HEK293 (cell line): ENCODE measurements at regions not wholly inside any gene's neighbourhood (a gene's known extent, or its start where the extent isn't known, plus 50 kb on each side); places are given as distances from the start of the nearest gene placed in this dataset.

Source experiments
- CTCF ChIA-PET: fragments of 350-600 bp; formaldehyde crosslinking; extraction: SDS; loops from one replicate; lab custom pipeline; 2021; ENCODE audit warnings: antibody characterized with exemption; lab: Yijun Ruan, JAX
- POLR2A ChIA-PET: fragments of 300-600 bp; formaldehyde crosslinking; extraction: SDS; loops from one replicate; lab custom pipeline; 2020; ENCODE audit warnings: antibody characterized with exemption, inconsistent platforms; lab: Yijun Ruan, JAX
- H3K27ac ChIP-seq: fragments of 200-500 bp; sonication (Bioruptor generic); 2 replicates; pipeline ENCODE4 v1.5.1; 2014; ENCODE audit warnings: low read depth, low read length, control low read depth, inconsistent platforms; ENCODE audit errors: extremely low read depth
- H3K36me3 ChIP-seq, 2 experiments: fragments of 200-500 bp in 1 of 2; sonication (Bioruptor generic) in 1 of 2; 1 replicate in 1 of 2; 2 replicates in 1 of 2; pipeline ENCODE4 v1.5.1; 2014 to 2017; ENCODE audit warnings: inconsistent platforms in 2 of 2, low read length in 2 of 2; ENCODE audit not compliant: control insufficient read depth in 2 of 2, insufficient read depth in 1 of 2
- H3K4me1 ChIP-seq: fragments of 200-500 bp; sonication (Bioruptor generic); 2 replicates; pipeline ENCODE4 v1.5.1; 2014; ENCODE audit warnings: mild to moderate bottlenecking, low read length, inconsistent platforms; ENCODE audit not compliant: control insufficient read depth, insufficient read depth
- H3K4me3 ChIP-seq: 2 replicates; pipeline ENCODE4 v1.5.1; 2011; ENCODE audit warnings: low read depth, mild to moderate bottlenecking, control low read depth, low read length, moderate library complexity
- H3K9me3 ChIP-seq: fragments of 200-500 bp; sonication (Bioruptor generic); 2 replicates; pipeline ENCODE4 v1.5.1; 2014; ENCODE audit warnings: low read depth, low read length, inconsistent platforms; ENCODE audit not compliant: control insufficient read depth, insufficient read depth
- GLI2 ChIP-seq: fragments of 450-650 bp; formaldehyde crosslinking; IDR thresholded peaks from 2 replicates; pipeline ENCODE4; 2017; ENCODE audit warnings: missing biosample characterization, missing genetic modification characterization, low read depth, borderline replicate concordance
- GLI4 ChIP-seq: fragments of 450-650 bp; formaldehyde crosslinking; IDR thresholded peaks from 2 replicates; pipeline ENCODE4 v1.5.1; 2016; ENCODE audit warnings: missing biosample characterization, missing genetic modification characterization
- GLIS1 ChIP-seq: fragments of 450-650 bp; formaldehyde crosslinking; IDR thresholded peaks from 2 replicates; pipeline ENCODE4 v1.5.1; 2016; ENCODE audit warnings: missing biosample characterization, missing genetic modification characterization
- MYNN ChIP-seq: fragments of 450-650 bp; formaldehyde crosslinking; IDR thresholded peaks from 2 replicates; pipeline ENCODE4 v1.5.1; 2016; ENCODE audit warnings: missing biosample characterization, missing genetic modification characterization, borderline replicate concordance
- RBAK ChIP-seq: fragments of 450-650 bp; formaldehyde crosslinking; IDR thresholded peaks from 2 replicates; pipeline ENCODE4 v1.5.1; 2016; ENCODE audit warnings: missing biosample characterization, missing genetic modification characterization
- ZIC2 ChIP-seq: fragments of 450-650 bp; formaldehyde crosslinking; IDR thresholded peaks from 2 replicates; pipeline ENCODE4 v1.5.1; 2016; ENCODE audit warnings: missing biosample characterization, missing genetic modification characterization
- ZNF155 ChIP-seq: fragments of 450-650 bp; formaldehyde crosslinking; IDR thresholded peaks from 2 replicates; pipeline ENCODE4 v1.5.1; 2016; ENCODE audit warnings: missing biosample characterization, missing genetic modification characterization
- ZNF19 ChIP-seq: fragments of 450-650 bp; formaldehyde crosslinking; IDR thresholded peaks from 2 replicates; pipeline ENCODE4; 2016; ENCODE audit warnings: missing biosample characterization, missing genetic modification characterization, low read depth
- ZNF211 ChIP-seq: fragments of 450-650 bp; formaldehyde crosslinking; IDR thresholded peaks from 2 replicates; pipeline ENCODE4 v1.5.1; 2016; ENCODE audit warnings: low read depth, missing biosample characterization, missing genetic modification characterization
- ZNF23 ChIP-seq: fragments of 450-650 bp; formaldehyde crosslinking; IDR thresholded peaks from 2 replicates; pipeline ENCODE4 v1.5.1; 2016; ENCODE audit warnings: missing biosample characterization, missing genetic modification characterization, borderline replicate concordance
- ZNF311 ChIP-seq: fragments of 450-650 bp; formaldehyde crosslinking; IDR thresholded peaks from 2 replicates; pipeline ENCODE4 v1.5.1; 2017; ENCODE audit warnings: missing biosample characterization, missing genetic modification characterization, borderline replicate concordance
- ZNF324 ChIP-seq: fragments of 450-650 bp; formaldehyde crosslinking; IDR thresholded peaks from 2 replicates; pipeline ENCODE4 v1.5.1; 2016; ENCODE audit warnings: missing biosample characterization, missing genetic modification characterization
- ZNF37A ChIP-seq: fragments of 450-650 bp; IDR thresholded peaks from 2 replicates; pipeline ENCODE4 v1.5.1; 2018; ENCODE audit warnings: missing biosample characterization, missing genetic modification characterization
- ZNF423 ChIP-seq: fragments of 450-650 bp; formaldehyde crosslinking; IDR thresholded peaks from 2 replicates; pipeline ENCODE4 v1.5.1; 2016; ENCODE audit warnings: missing biosample characterization, missing genetic modification characterization
- ZNF555 ChIP-seq: fragments of 450-650 bp; formaldehyde crosslinking; conservative IDR thresholded peaks from 2 replicates; pipeline ENCODE4 v1.5.1; 2017; ENCODE audit warnings: missing biosample characterization, mild to moderate bottlenecking, missing genetic modification characterization, inconsistent platforms
- ZNF561 ChIP-seq: fragments of 450-650 bp; IDR thresholded peaks from 2 replicates; pipeline ENCODE4 v1.5.1; 2018; ENCODE audit warnings: missing biosample characterization, missing genetic modification characterization, borderline replicate concordance
- ZNF610 ChIP-seq: fragments of 450-650 bp; formaldehyde crosslinking; IDR thresholded peaks from 2 replicates; pipeline ENCODE4 v1.5.1; 2016; ENCODE audit warnings: missing biosample characterization, missing genetic modification characterization, borderline replicate concordance
- ZNF660 ChIP-seq: fragments of 450-650 bp; IDR thresholded peaks from 2 replicates; pipeline ENCODE4 v1.5.1; 2018; ENCODE audit warnings: missing biosample characterization, mild to moderate bottlenecking, missing genetic modification characterization
- ZNF830 ChIP-seq: fragments of 450-650 bp; IDR thresholded peaks from 2 replicates; pipeline ENCODE4 v1.5.0; 2018; ENCODE audit warnings: missing biosample characterization, missing genetic modification characterization, low read depth, mild to moderate bottlenecking, moderate library complexity
- ZNF843 ChIP-seq: fragments of 450-650 bp; formaldehyde crosslinking; IDR thresholded peaks from 2 replicates; pipeline ENCODE4 v1.5.1; 2016; ENCODE audit warnings: missing biosample characterization, missing genetic modification characterization
- ZSCAN30 ChIP-seq: fragments of 450-650 bp; IDR thresholded peaks from 2 replicates; pipeline ENCODE4 v1.5.1; 2018; ENCODE audit warnings: missing biosample characterization, mild to moderate bottlenecking, missing genetic modification characterization, moderate library complexity
- TF ChIP-seq, protein P1 (sequence below): fragments of 450-650 bp; formaldehyde crosslinking; IDR thresholded peaks from 2 replicates; pipeline ENCODE4; 2016; ENCODE audit warnings: missing biosample characterization, missing genetic modification characterization
- TF ChIP-seq, protein P2 (sequence below): fragments of 450-650 bp; formaldehyde crosslinking; IDR thresholded peaks from 2 replicates; pipeline ENCODE4 v1.5.1; 2016; ENCODE audit warnings: missing biosample characterization, missing genetic modification characterization
- TF ChIP-seq, protein P3 (sequence below): fragments of 450-650 bp; formaldehyde crosslinking; IDR thresholded peaks from 2 replicates; pipeline ENCODE4 v1.5.1; 2016; ENCODE audit warnings: missing biosample characterization, missing genetic modification characterization
- TF ChIP-seq, protein P4 (sequence below): fragments of 450-650 bp; formaldehyde crosslinking; IDR thresholded peaks from 2 replicates; pipeline ENCODE4 v1.5.1; 2016; ENCODE audit warnings: missing biosample characterization, missing genetic modification characterization

DNA sequence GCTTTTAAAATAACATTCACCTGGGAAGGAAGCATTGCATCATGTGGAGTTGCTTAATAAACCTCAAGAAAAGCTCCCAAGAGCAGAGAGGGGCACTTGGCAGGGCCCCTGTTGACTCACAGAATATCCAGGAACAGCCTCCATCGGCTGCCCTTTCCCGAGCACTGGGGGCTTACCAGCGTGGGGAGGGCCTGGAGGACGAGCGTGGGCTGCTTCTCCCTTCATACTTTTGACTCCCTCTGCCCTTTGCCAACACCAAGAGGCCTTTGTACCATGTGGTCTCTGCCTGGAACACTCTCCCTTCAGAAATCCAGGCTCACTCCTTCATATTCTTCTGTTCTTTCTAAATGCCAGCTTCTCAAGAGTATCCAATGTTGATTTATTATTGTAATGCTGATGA is 492.1 kb upstream of the TMEM132C start (continued):
- TF ChIP-seq ZNF311 (tag by site-specific recombination) (no peak), RBAK (tag by site-specific recombination) (no peak), MYNN (tag by site-specific recombination) (no peak), ZNF561 (tag by site-specific recombination) (no peak), ZNF660 (tag by site-specific recombination) (no peak)
- TF ChIP-seq, protein P1, sequence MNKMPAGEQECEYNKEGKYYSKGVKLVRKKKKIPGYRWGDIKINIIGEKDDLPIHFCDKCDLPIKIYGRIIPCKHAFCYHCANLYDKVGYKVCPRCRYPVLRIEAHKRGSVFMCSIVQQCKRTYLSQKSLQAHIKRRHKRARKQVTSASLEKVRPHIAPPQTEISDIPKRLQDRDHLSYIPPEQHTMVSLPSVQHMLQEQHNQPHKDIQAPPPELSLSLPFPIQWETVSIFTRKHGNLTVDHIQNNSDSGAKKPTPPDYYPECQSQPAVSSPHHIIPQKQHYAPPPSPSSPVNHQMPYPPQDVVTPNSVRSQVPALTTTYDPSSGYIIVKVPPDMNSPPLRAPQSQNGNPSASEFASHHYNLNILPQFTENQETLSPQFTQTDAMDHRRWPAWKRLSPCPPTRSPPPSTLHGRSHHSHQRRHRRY, result no peak
- TF ChIP-seq, protein P2, sequence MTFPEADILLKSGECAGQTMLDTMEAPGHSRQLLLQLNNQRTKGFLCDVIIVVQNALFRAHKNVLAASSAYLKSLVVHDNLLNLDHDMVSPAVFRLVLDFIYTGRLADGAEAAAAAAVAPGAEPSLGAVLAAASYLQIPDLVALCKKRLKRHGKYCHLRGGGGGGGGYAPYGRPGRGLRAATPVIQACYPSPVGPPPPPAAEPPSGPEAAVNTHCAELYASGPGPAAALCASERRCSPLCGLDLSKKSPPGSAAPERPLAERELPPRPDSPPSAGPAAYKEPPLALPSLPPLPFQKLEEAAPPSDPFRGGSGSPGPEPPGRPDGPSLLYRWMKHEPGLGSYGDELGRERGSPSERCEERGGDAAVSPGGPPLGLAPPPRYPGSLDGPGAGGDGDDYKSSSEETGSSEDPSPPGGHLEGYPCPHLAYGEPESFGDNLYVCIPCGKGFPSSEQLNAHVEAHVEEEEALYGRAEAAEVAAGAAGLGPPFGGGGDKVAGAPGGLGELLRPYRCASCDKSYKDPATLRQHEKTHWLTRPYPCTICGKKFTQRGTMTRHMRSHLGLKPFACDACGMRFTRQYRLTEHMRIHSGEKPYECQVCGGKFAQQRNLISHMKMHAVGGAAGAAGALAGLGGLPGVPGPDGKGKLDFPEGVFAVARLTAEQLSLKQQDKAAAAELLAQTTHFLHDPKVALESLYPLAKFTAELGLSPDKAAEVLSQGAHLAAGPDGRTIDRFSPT (tag by site-specific recombination), result no peak

DNA sequence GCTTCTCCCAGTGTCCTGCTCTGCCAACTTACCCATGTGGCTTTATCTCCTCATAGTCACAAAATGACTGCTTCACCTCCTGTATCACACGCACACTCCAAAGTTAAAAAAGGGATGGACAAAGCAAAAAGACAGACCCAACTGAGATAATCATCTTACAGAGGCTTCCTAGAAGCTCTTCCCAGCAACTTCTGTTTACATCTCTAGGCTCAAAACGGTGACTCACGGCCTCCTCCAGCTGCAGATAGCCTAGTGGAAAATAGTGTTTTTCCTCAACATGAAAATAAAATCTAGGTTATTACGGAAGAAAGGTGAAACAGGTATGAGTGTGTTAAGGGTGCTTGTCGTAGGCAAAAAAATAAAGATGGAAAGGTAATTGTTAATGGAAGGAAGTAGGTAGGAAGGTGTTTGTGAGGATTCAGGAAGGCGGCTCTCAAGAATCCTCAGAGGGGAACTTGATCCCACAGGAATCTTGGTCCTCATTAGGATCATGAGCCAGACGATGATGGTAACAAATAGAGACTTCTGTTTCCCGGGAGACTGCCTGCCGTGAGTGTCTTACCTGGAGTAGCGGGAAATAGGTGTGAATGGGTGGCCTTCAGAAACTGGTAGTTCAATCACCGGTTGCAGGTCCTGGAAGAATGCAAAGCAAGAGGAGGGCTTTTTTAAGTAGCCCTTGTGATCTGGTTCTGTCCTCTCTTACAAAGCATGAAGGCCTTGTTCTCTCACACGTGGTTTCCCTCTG is 487.5 kb upstream of the TMEM132C start:
- H3K9me3 ChIP-seq, result no peaks in the 10 kb centered on the region
- POLR2A ChIA-PET, result no interaction called here
- no peak overlapping the region for H3K4me3 ChIP-seq
- TF ChIP-seq ZNF555 (tag by site-specific recombination), result no peak
- TF ChIP-seq ZNF610 (tag by site-specific recombination), result no peak
- TF ChIP-seq ZIC2 (tag by site-specific recombination), result no peak
- TF ChIP-seq, protein P3, sequence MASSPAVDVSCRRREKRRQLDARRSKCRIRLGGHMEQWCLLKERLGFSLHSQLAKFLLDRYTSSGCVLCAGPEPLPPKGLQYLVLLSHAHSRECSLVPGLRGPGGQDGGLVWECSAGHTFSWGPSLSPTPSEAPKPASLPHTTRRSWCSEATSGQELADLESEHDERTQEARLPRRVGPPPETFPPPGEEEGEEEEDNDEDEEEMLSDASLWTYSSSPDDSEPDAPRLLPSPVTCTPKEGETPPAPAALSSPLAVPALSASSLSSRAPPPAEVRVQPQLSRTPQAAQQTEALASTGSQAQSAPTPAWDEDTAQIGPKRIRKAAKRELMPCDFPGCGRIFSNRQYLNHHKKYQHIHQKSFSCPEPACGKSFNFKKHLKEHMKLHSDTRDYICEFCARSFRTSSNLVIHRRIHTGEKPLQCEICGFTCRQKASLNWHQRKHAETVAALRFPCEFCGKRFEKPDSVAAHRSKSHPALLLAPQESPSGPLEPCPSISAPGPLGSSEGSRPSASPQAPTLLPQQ (tag by site-specific recombination), result no peak
- TF ChIP-seq ZNF19 (tag by site-specific recombination), result no peak
- CTCF ChIA-PET, result interaction anchor here (0.7 kb wide), 2 partner anchors 26 to 593 kb away, joined by 3 to 4 read pairs; no protein-coding TSS in a partner anchor
- no peak overlapping the region for H3K27ac ChIP-seq
- H3K36me3 ChIP-seq, result no peaks in the 10 kb centered on the region
- H3K4me1 ChIP-seq, result no peaks in the 10 kb centered on the region

DNA sequence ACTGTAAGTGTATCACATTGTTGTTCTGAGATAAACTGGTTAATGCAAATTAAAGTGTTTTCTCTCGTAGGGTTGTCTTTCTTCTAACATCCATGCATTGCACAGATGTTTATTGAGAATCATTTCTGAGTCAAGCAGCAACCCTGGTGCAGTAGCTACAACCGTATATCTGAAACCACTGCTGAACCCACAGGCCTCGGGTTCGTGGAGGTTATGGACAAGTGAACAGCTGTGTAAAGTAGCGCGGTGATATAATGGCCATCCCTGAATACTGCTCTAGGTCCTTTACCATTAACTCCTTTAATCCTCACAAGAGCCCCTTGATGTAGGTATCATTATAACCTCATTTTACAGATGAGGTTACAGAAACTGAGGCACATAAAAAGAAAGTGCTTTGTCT is 486.1 kb upstream of the TMEM132C start:
- POLR2A ChIA-PET, result no interaction called here
- no peak overlapping the region for H3K27ac ChIP-seq
- no peaks in the 10 kb centered on the region for H3K4me1 ChIP-seq
- H3K9me3 ChIP-seq, result no peaks in the 10 kb centered on the region
- no peak overlapping the region for H3K4me3 ChIP-seq
- H3K36me3 ChIP-seq, result no peaks in the 10 kb centered on the region
- TF ChIP-seq ZNF155 (tag by site-specific recombination) (no peak), ZNF211 (tag by site-specific recombination) (no peak), ZSCAN30 (no peak), ZNF423 (tag by site-specific recombination) (no peak), GLI4 (tag by site-specific recombination) (no peak), ZNF37A (tag by site-specific recombination) (no peak), ZNF324 (no peak), GLI2 (tag by site-specific recombination) (no peak), GLIS1 (no peak), ZNF830 (tag by site-specific recombination) (no peak), ZNF23 (tag by site-specific recombination) (no peak), ZNF843 (no peak)
- TF ChIP-seq, protein P4, sequence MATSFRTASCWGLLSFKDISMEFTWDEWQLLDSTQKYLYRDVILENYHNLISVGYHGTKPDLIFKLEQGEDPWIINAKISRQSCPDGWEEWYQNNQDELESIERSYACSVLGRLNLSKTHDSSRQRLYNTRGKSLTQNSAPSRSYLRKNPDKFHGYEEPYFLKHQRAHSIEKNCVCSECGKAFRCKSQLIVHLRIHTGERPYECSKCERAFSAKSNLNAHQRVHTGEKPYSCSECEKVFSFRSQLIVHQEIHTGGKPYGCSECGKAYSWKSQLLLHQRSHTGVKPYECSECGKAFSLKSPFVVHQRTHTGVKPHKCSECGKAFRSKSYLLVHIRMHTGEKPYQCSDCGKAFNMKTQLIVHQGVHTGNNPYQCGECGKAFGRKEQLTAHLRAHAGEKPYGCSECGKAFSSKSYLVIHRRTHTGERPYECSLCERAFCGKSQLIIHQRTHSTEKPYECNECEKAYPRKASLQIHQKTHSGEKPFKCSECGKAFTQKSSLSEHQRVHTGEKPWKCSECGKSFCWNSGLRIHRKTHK, result no peak
- CTCF ChIA-PET, result no interaction called here
